ENCODE measurements at regions not wholly inside any gene's neighbourhood (a gene's known extent, or its start where the extent isn't known, plus 50 kb on each side); places are given as distances from the start of the nearest gene placed in this dataset.

DNA sequence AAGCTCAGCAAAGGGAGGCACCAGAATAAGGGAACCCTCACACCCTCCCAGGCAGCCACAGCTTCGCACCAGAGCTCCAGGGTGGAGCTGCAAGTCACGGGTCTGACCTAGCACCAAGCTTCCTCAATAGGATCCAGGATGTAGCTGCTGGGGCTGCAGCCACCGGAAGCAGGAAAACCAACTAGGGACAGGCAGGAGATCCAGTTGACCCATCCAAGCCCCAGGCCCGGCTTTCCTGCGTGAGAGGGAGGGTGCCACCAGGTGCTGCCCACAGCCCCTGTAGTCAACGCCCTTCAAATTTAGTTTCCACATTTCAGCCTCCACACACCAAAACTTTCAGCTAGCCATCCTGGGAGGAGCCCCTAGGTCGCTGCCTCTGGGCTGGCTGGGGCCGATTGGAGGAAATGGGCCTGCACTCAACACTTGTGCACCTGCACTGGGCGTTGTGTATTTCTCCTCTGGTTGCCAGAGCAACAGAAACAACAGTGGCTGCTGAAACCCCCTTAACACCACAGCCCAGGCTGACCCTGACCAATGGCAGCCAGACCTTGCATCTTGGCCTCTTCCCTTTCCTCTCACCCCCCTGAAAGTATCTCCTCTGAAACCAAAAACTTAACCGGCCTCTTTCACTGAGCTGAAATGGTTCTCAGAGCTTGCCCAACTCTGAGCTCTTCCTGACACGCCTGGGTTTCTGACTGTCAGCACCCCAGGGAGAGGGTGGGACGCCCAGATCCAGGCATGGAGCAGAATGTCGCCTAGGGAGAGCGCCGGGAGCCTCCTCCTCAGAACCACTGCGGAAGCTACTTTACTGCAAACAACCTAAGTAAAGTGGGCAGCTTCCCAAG is 226.5 kb upstream of the MAP3K1 start:
- peak overlapping the region in 1 of 3 experiments; percentile 28 for H3K4me3 ChIP-seq (replicated peaks in 1 of 3; ENCODE audit: low read depth in 2 of 3, low read length in 3 of 3)
- H3K4me3 Mint-ChIP-seq: peak overlapping the region; percentile 59 to 72
- DNase-seq: peak; percentile 50 to 67 (median 58)
- 25% methylated on average over 15 of the region's 16 CpGs for WGBS (ENCODE audit: insufficient coverage)
- H3K27ac Mint-ChIP-seq: peak overlapping the region; percentile 88 to 93 (median 90)
- peak overlapping the region; percentile 26 for H3K4me2 ChIP-seq (replicated peaks; ENCODE audit: extremely low read depth, low read length, poor library complexity, severe bottlenecking)
- H3K27me3 ChIP-seq (ENCODE audit: control insufficient read depth in 2 of 2, insufficient read depth in 2 of 2, low read length in 2 of 2): no peaks in the 10 kb centered on the region
- H3K4me1 Mint-ChIP-seq: peaks cover 58% of the 10 kb centered on the region
- peaks cover 2% of the 10 kb centered on the region in 2 donors for H3K36me3 Mint-ChIP-seq
- TF ChIP-seq, protein P1, sequence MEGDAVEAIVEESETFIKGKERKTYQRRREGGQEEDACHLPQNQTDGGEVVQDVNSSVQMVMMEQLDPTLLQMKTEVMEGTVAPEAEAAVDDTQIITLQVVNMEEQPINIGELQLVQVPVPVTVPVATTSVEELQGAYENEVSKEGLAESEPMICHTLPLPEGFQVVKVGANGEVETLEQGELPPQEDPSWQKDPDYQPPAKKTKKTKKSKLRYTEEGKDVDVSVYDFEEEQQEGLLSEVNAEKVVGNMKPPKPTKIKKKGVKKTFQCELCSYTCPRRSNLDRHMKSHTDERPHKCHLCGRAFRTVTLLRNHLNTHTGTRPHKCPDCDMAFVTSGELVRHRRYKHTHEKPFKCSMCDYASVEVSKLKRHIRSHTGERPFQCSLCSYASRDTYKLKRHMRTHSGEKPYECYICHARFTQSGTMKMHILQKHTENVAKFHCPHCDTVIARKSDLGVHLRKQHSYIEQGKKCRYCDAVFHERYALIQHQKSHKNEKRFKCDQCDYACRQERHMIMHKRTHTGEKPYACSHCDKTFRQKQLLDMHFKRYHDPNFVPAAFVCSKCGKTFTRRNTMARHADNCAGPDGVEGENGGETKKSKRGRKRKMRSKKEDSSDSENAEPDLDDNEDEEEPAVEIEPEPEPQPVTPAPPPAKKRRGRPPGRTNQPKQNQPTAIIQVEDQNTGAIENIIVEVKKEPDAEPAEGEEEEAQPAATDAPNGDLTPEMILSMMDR (IDR thresholded peaks at IDR 0.05): no peak
- H3K9me3 Mint-ChIP-seq: peaks cover 0 to 9% (median 3%) of the 10 kb centered on the region in 7 donors
- H3K27ac ChIP-seq (ENCODE audit: low read depth in 1 of 2, low read length in 2 of 2): peak overlapping the region; percentile 77 to 79
- H3K9me3 ChIP-seq (replicated peaks in 1 of 2; ENCODE audit: control insufficient read depth in 1 of 2, insufficient read depth in 1 of 2, low read length in 2 of 2): peaks cover 0 to 3% of the 10 kb centered on the region in 2 donors
- H3K9ac ChIP-seq (ENCODE audit: insufficient read depth, low read length, poor library complexity, severe bottlenecking): no peak overlapping the region
- H3K36me3 ChIP-seq (replicated peaks in 1 of 2; ENCODE audit: control insufficient read depth in 1 of 2, insufficient read depth in 2 of 2, low read length in 2 of 2): no peaks in the 10 kb centered on the region
- H3K4me1 ChIP-seq (ENCODE audit: control insufficient read depth in 1 of 2, insufficient read depth in 2 of 2, low read length in 2 of 2): peaks cover 43 to 56% of the 10 kb centered on the region in 2 donors
- no peaks in the 10 kb centered on the region for H3K79me2 ChIP-seq (ENCODE audit: insufficient read depth, low read length)
- H4K20me1 ChIP-seq (ENCODE audit: insufficient read depth, low read length): no peaks in the 10 kb centered on the region
- H2AFZ ChIP-seq (ENCODE audit: insufficient read depth, low read depth, low read length, poor library complexity, severe bottlenecking): peak overlapping the region; percentile 60
- intact Hi-C loops (cut with micrococcal nuclease): loop anchor here in 1 of 2 donors (10.0 kb wide), 1 partner anchor 174 kb away; no protein-coding TSS in a partner anchor
- H3K27me3 Mint-ChIP-seq (ENCODE audit: low read depth in 3 of 3): peaks cover 0 to 5% (median 2%) of the 10 kb centered on the region in 3 donors

DNA sequence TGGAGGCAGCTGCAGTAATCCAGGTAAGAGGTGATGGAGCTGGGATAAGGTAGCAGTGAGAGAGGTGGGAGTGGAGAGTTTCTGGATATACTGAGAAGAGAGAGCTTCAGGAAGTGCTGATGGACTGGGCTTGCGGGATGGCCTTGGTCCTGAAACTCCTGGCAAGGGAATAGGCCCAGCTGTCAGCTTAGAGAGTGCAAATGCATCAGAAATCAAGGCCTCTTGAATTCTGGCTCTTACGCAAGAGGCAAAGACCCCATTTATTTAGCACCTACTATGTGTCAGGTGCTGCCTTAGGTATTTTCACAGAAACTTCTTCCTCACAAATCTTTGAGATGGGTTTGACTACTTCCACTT is 227.2 kb upstream of the MAP3K1 start:
- peaks cover 43 to 54% of the 10 kb centered on the region in 2 donors for H3K4me1 ChIP-seq (ENCODE audit: control insufficient read depth in 1 of 2, insufficient read depth in 2 of 2, low read length in 2 of 2)
- Mint-ChIP-seq H3K4me1 (peaks cover 56% of the 10 kb centered on the region), H3K4me3 (peak overlapping the region; percentile 59 to 83), H3K27ac (peak overlapping the region; percentile 88 to 93 (median 90)), H3K27me3 (ENCODE audit: low read depth in 3 of 3) (peaks cover 0 to 2% (median 1%) of the 10 kb centered on the region in 3 donors), H3K36me3 (peaks cover 2% of the 10 kb centered on the region in 2 donors), H3K9me3 (peaks cover 0 to 10% (median 4%) of the 10 kb centered on the region in 7 donors)
- H3K9ac ChIP-seq (ENCODE audit: insufficient read depth, low read length, poor library complexity, severe bottlenecking): no peak overlapping the region
- H2AFZ ChIP-seq (ENCODE audit: insufficient read depth, low read depth, low read length, poor library complexity, severe bottlenecking): peak overlapping the region; percentile 60
- DNase-seq: no peak
- H3K27ac ChIP-seq (ENCODE audit: low read depth in 1 of 2, low read length in 2 of 2): peak overlapping the region; percentile 77 to 79
- peaks cover 0 to 3% of the 10 kb centered on the region in 2 donors for H3K9me3 ChIP-seq (replicated peaks in 1 of 2; ENCODE audit: control insufficient read depth in 1 of 2, insufficient read depth in 1 of 2, low read length in 2 of 2)
- WGBS (ENCODE audit: insufficient coverage): 100% methylated on average over 1 of the region's 2 CpGs
- H3K27me3 ChIP-seq (ENCODE audit: control insufficient read depth in 2 of 2, insufficient read depth in 2 of 2, low read length in 2 of 2): no peaks in the 10 kb centered on the region
- H4K20me1 ChIP-seq (ENCODE audit: insufficient read depth, low read length): no peaks in the 10 kb centered on the region
- TF ChIP-seq, protein P1 (IDR thresholded peaks at IDR 0.05): no peak
- H3K79me2 ChIP-seq (ENCODE audit: insufficient read depth, low read length): no peaks in the 10 kb centered on the region
- H3K4me3 ChIP-seq (replicated peaks in 1 of 3; ENCODE audit: low read depth in 2 of 3, low read length in 3 of 3): peak overlapping the region in 1 of 3 experiments; percentile 28
- intact Hi-C loops (cut with micrococcal nuclease): loop anchor here in 1 of 2 donors (10.0 kb wide), 1 partner anchor 173 kb away; no protein-coding TSS in a partner anchor
- H3K4me2 ChIP-seq (replicated peaks; ENCODE audit: extremely low read depth, low read length, poor library complexity, severe bottlenecking): peak overlapping the region; percentile 26
- no peaks in the 10 kb centered on the region for H3K36me3 ChIP-seq (replicated peaks in 1 of 2; ENCODE audit: control insufficient read depth in 1 of 2, insufficient read depth in 2 of 2, low read length in 2 of 2)
